HG02885 (cell line): ENCODE measurements at regions not wholly inside any gene's neighbourhood (a gene's known extent, or its start where the extent isn't known, plus 50 kb on each side); places are given as distances from the start of the nearest gene placed in this dataset.
"Not testable (repeated sequence)": the region's sequence is repeated elsewhere in the genome, so short reads cannot be mapped to it uniquely, and the experiment has no call there.

ENCODE experiments used
- ATAC-seq: cut with Tn5 transposase; IDR thresholded peaks from one replicate; pipeline ENCODE4 v1.9.1; 2021; ENCODE audit warnings: mild to moderate bottlenecking; ENCODE audit not compliant: unreplicated experiment, poor library complexity

- ATAC-seq = no peak
Observed at GRCh38 chr3:73225146-73225855, 163.8 kb downstream of the EBLN2 start.

GRCh38 chr3:73225991-73226390 is 164.5 kb downstream of the EBLN2 start:
- no peak for ATAC-seq

GRCh38 chr3:73228000-73228399 is 166.5 kb downstream of the EBLN2 start:
- ATAC-seq = no peak

DNA sequence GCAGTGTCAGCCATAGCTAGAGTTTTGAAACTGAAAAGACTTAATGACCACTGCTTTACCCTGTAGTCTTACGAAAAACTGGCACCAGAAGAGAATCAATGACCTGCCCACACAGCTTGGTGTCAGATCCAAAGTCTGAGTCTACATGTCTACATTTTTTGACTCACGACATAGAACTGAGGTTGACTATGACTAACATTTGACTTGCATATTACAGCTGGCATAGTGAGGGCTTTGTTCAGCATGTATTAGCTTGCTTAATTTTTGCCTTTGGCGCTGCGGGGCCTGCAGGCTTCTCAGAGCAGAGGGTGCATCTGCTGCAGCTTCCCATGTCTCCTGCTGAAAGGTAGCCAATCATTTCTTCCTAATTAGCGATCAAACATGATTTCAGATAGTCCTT is 167.0 kb downstream of the EBLN2 start:
- no peak for ATAC-seq

GRCh38 chr3:73228959-73229358 is 167.5 kb downstream of the EBLN2 start:
- no peak for ATAC-seq

DNA sequence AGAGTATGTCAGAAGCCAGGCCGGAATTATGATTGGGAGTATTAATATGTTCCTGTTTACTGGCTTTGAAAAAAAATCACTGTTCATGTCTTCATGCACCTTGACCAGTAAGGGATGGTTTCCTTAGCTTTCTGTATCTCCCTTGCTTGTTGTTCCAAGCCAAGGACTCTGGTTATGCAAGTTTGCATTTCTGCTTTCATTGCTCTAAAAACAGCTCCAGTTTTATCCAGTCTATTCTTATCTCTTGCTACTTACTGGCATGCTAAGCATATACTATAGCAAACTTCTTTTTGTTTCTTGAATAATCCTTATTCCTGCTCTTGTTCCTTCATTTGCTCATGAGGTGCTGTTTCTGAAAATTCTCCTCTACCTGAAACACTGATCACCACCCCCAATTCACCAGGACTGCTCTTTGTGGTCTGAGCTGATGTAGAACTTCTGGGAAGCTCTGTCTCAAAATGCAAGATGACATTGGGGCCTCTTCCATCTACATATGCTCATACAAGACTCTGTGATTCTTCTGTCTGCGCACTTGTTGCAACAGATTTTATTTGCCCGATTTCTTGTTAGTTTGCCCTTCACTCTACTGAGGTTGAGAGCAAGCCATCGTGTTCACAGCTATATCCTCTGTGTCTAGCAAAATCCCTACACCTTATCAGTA is 173.0 kb downstream of the EBLN2 start:
- ATAC-seq = no peak

DNA sequence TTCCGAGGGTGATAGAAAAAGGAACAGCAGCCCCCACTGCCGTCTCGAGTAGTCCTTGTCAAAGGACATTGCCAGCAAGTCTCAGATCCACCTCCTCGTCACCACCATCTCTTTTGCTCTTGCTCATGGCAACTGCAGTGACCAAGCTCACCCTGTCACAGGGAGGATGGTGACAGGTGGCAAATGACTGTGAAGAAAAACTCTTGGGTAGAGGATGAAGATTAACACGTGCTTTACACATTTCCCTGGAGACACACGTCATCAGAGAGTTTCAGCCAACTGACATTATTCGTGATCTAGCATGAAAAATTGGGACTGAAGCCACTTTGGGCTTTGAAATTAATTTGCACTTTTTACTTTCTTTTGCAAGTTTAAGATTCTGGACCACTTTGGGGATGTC is 174.3 kb downstream of the EBLN2 start:
- no peak for ATAC-seq

DNA sequence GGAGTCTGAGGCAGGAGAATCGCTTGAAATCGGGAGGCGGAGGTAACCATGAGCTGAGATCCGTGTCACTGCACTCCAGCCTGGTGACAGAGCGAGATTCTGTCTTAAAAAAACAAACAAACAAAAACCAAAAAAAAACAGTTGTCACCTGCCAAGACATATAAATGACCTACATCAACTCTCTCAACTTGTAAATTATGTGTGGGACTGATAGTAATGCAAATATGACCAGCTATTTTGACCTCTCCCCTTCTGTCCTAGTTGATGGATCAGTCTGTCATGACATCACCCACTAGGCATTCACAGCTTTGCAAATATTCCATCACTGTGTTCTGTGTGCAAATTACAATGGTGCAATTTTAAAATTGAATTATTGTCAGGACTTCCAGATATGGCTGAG is 175.4 kb downstream of the EBLN2 start:
- no peak for ATAC-seq

DNA sequence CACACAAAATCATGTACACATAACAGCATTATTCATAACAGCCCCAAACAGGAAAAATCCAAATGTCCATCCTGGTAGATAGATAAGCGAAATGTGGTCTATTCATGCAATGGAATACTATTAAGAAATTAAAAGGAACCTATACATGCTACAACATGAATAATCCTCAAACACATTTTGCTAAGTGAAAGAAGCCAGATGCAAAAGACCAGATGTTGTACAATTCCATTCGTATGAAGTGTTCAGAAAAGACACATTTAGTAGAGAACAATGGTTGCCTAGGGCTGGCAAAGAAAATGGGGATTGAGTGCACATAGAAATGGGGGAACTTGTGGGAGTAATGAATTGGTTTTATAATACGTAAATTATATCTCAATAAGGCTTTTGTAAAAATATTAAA is 182.3 kb downstream of the EBLN2 start:
- ATAC-seq = no peak

GRCh38 chr3:73245459-73245858 is 184.0 kb downstream of the EBLN2 start:
- ATAC-seq = no peak

- no peak for ATAC-seq
Observed at GRCh38 chr3:73249047-73249446, 187.6 kb downstream of the EBLN2 start.

DNA sequence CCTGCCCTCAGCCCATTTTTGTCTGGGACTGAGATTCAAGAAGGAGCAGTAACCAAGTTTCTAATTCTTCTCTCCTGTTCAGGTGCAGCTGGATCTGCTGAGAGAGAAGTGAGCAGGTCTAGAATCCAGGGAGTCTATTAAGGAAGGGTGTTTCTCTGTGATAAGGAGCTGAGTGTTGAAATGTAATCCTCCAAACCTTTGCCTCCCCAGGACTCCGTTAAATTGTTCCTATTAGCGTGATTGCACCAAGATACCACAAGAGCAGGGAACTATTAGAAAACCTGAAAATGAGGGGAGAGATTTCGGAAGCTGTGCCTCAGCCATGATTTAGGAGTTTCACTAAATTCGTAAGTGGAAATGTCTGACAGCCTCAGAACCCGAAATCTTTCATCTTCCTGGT is 192.6 kb downstream of the EBLN2 start:
- no peak for ATAC-seq

- no peak for ATAC-seq
Observed at GRCh38 chr3:73255609-73256029, 194.2 kb downstream of the EBLN2 start.

DNA sequence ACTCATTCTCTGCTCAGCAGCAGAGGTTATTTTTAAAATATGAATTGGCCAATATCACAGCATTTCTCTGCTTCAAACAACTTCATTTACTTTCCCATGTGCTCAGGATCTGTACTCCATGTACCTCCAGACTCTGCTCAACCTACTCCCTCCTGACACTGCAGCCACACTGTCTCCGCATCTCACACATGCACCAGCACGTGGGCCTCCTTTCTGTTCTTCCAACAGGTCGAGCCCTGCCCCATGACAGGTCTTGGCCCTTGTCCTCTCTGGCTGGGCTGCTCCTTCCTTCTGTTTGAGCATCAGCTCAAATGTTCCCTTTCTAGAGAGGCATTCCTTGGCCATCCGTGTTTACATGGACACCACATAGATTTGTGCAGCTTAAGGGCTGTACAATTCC is 195.7 kb downstream of the EBLN2 start:
- no peak for ATAC-seq

DNA sequence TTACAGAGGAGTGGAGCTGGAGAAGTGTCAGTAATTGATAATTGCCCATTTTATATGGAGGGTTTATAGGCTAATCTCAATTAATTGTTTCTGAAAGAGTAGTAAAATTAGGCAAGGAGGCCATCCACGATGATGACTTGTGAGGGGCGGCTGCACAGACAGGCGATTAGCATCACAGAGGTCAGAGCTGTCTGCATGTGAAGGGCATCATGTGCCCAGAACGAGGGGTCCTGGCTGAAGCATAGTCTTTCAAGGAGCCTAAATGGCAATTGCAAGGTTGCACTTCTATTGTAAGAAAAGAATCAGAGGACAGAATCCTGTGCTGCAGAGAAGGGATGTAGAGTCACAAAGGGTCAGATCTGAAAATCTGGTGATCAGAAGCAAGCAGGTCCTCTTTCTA is 196.6 kb downstream of the EBLN2 start:
- ATAC-seq = no peak

GRCh38 chr3:73259291-73259690 is 197.8 kb downstream of the EBLN2 start:
- no peak for ATAC-seq

GRCh38 chr3:73259856-73260255 is 198.4 kb downstream of the EBLN2 start:
- no peak for ATAC-seq

DNA sequence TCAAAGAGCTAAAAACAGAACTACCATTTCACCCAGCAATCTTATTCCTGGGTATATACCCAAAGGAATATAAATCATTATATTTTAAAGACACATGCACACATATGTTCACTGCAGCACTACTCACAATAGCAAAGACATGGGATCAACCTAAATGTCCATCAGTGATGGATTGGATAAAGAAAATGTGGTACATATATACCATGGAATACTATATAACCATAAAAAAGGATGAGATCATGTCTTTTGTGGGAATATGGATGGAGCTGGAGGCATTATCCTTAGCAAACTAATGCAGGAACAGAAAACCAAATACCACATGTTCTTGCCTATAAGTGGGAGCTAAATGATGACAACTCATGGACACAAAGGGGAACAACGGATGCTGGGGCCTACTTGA is 205.1 kb downstream of the EBLN2 start:
- ATAC-seq = not testable (repeated sequence)

GRCh38 chr3:73269126-73269525 is 207.7 kb downstream of the EBLN2 start:
- ATAC-seq = not testable (repeated sequence)

- ATAC-seq = no peak
Observed at GRCh38 chr3:73270839-73271483, 209.5 kb downstream of the EBLN2 start.

GRCh38 chr3:73273341-73273740 is 211.9 kb downstream of the EBLN2 start:
- no peak for ATAC-seq

DNA sequence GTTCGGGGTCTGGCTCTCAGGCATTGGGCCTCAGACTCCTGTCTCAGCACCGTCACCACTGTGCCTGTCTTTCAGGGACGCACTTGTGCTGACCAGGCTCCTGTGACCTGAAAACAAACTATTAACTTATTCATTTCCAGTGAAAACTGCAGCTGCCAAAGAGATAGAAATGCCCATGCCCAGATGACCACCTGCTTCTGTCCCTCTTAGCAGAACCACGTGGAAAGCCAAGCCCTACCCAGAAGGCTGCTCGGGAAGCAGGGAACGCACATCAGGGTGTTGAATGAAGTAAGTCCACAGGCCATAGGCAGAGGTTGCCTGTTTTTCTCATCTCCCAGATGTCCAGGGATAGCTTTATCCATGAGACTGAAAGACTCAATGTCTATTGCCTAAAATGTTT is 219.3 kb downstream of the EBLN2 start:
- ATAC-seq = no peak
